ENCODE measurements at regions not wholly inside any gene's neighbourhood (a gene's known extent, or its start where the extent isn't known, plus 50 kb on each side); places are given as distances from the start of the nearest gene placed in this dataset.

DNA sequence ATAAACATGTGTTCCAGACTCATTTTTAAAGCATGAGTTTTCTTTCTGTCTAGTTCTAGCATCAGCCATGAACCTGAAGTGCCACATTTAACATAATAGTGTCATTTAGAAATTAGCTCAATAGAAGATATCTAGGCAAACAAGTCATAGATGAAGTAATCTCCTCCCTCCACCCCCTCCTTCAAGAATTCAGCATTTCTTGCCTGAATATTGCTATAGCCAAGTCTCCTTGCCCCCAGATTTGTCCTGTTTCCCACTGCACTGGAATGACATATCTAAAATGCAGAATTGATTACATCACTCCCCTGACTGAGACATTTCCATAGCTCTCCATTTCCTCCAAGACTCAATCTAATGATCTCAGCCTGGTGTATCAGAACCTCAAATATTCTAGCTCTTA, 134.9 kb upstream of the BACH2 start:
- Histone ChIP-seq H3K27ac (ENCODE audit: low read depth, low read length) (no peak overlapping the region), H3K4me3 (ENCODE audit: low read depth, low read length) (no peak overlapping the region), H3K27me3 (ENCODE audit: control insufficient read depth, insufficient read depth, low read length) (peaks cover 2% of the 10 kb centered on the region), H3K9me3 (ENCODE audit: control insufficient read depth, insufficient read depth, low read length) (no peaks in the 10 kb centered on the region)
- POLR2A ChIA-PET, result no interaction called here
- DNase-seq (ENCODE audit: low read depth, low spot score), result no peak
- CTCF ChIA-PET, result interaction anchor here (0.6 kb wide), 1 partner anchor 592 kb away, joined by 6 read pairs; no protein-coding TSS in a partner anchor
- TF ChIP-seq CTCF (IDR thresholded peaks at IDR 0.05; ENCODE audit: low read depth, low read length), result no peak

DNA sequence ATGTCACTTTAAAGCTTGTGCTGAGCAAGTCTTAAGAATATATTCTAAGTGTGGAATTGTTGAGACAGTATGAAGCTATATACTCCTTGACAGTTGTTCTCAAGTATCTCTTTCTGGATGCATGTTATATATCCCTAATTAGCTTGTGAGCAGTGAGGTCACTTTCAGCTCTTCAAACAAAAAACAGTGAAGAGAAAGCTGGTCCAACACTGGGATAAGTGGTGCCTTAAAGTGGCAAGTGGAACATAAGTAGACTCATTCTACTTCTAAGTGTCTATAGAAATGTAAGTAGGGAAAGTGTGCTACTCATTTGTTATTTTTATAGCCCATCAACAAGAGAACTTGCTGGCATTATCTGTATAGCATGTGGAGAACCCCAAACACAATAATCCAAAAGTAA, 133.1 kb upstream of the BACH2 start:
- no peak for DNase-seq (ENCODE audit: low read depth, low spot score)
- POLR2A ChIA-PET, result no interaction called here

GRCh38 chr6:90428514-90428913, 131.9 kb upstream of the BACH2 start:
- H3K27me3 ChIP-seq (ENCODE audit: control insufficient read depth, insufficient read depth, low read length), result no peaks in the 10 kb centered on the region
- DNase-seq (ENCODE audit: low read depth, low spot score), result no peak
- ChIA-PET POLR2A (interaction anchor here (0.7 kb wide), 1 partner anchor 97 kb away, joined by 3 read pairs; no protein-coding TSS in a partner anchor), CTCF (no interaction called here)
- TF ChIP-seq CTCF (IDR thresholded peaks at IDR 0.05; ENCODE audit: low read depth, low read length), result no peak
- no peaks in the 10 kb centered on the region for H3K9me3 ChIP-seq (ENCODE audit: control insufficient read depth, insufficient read depth, low read length)
- no peak overlapping the region for H3K27ac ChIP-seq (ENCODE audit: low read depth, low read length)
- no peak overlapping the region for H3K4me3 ChIP-seq (ENCODE audit: low read depth, low read length)

More for the DNA sequence above, 133.1 kb upstream of the BACH2 start:
- Histone ChIP-seq H3K27ac (ENCODE audit: low read depth, low read length) (no peak overlapping the region), H3K4me3 (ENCODE audit: low read depth, low read length) (no peak overlapping the region), H3K9me3 (ENCODE audit: control insufficient read depth, insufficient read depth, low read length) (no peaks in the 10 kb centered on the region), H3K27me3 (ENCODE audit: control insufficient read depth, insufficient read depth, low read length) (peaks cover 2% of the 10 kb centered on the region)
- no peak for TF ChIP-seq CTCF (IDR thresholded peaks at IDR 0.05; ENCODE audit: low read depth, low read length)
- CTCF ChIA-PET, result no interaction called here

GRCh38 chr6:90425161-90425641, 128.6 kb upstream of the BACH2 start:
- no peak for TF ChIP-seq CTCF (IDR thresholded peaks at IDR 0.05; ENCODE audit: low read depth, low read length)
- Histone ChIP-seq H3K27me3 (ENCODE audit: control insufficient read depth, insufficient read depth, low read length) (peaks cover 6% of the 10 kb centered on the region), H3K9me3 (ENCODE audit: control insufficient read depth, insufficient read depth, low read length) (no peaks in the 10 kb centered on the region), H3K27ac (ENCODE audit: low read depth, low read length) (no peak overlapping the region), H3K4me3 (ENCODE audit: low read depth, low read length) (no peak overlapping the region)
- POLR2A ChIA-PET, result no interaction called here
- no peak for DNase-seq (ENCODE audit: low read depth, low spot score)
- CTCF ChIA-PET, result interaction anchor here (1.3 kb wide), 1 partner anchor 32 kb away, joined by 4 read pairs; no protein-coding TSS in a partner anchor

DNA sequence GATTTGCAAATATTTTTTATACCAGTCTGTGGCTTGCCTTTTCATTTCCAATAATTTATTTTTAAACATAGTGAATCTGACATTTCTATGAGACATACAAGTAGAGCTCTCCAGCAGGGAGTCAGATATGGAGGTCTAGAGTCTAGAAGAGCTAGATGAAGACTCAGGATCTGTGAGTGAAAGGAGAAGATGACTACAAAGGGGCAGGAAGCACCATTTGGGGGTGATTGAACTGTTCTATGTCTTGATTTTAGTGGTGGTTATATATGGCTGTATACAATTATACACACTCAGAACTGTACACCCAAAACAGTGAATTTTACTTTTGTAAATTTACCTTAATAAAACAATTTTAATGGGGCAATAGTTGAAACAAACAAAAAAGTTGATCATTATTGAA, 127.9 kb upstream of the BACH2 start:
- ChIA-PET CTCF (interaction anchor here (0.5 to 1.2 kb wide), 3 partner anchors 54 to 484 kb away, joined by 3 to 5 read pairs (median 3); no protein-coding TSS in a partner anchor), POLR2A (no interaction called here)
- H3K27me3 ChIP-seq (ENCODE audit: control insufficient read depth, insufficient read depth, low read length), result peaks cover 6% of the 10 kb centered on the region
- no peak overlapping the region for H3K4me3 ChIP-seq (ENCODE audit: low read depth, low read length)
- H3K9me3 ChIP-seq (ENCODE audit: control insufficient read depth, insufficient read depth, low read length), result no peaks in the 10 kb centered on the region
- DNase-seq (ENCODE audit: low read depth, low spot score), result no peak
- TF ChIP-seq CTCF (IDR thresholded peaks at IDR 0.05; ENCODE audit: low read depth, low read length), result no peak
- H3K27ac ChIP-seq (ENCODE audit: low read depth, low read length), result no peak overlapping the region
